ENCODE measurements at regions not wholly inside any gene's neighbourhood (a gene's known extent, or its start where the extent isn't known, plus 50 kb on each side); places are given as distances from the start of the nearest gene placed in this dataset.

GRCh38 chr9:80811656-80812055 lies 877.7 kb downstream of the TLE1 start:
- no peak for TF ChIP-seq CTCF (IDR thresholded peaks at IDR 0.05)
- TF ChIP-seq POLR2A (IDR thresholded peaks at IDR 0.05) = no peak
- no peak for TF ChIP-seq EP300 (IDR thresholded peaks at IDR 0.05)
- H3K27me3 ChIP-seq = no peaks in the 10 kb centered on the region
- H3K4me3 ChIP-seq = no peak overlapping the region
- H3K36me3 ChIP-seq = no peaks in the 10 kb centered on the region
- WGBS, 3 donors = 42 to 51% (median 47%) methylated on average over 2 of the region's 2 CpGs
- intact Hi-C loops (cut with DNase I) = no loop called here
- DNase-seq = no peak
- H3K4me1 ChIP-seq (ENCODE audit: insufficient read depth) = no peaks in the 10 kb centered on the region
- no peaks in the 10 kb centered on the region for H3K9me3 ChIP-seq
- no peak overlapping the region for H3K27ac ChIP-seq

- TF ChIP-seq EP300 (IDR thresholded peaks at IDR 0.05) (no peak), CTCF (IDR thresholded peaks at IDR 0.05) (no peak), POLR2A (IDR thresholded peaks at IDR 0.05) (no peak)
- intact Hi-C loops (cut with DNase I) = no loop called here
- Histone ChIP-seq H3K4me1 (ENCODE audit: insufficient read depth) (no peaks in the 10 kb centered on the region), H3K27me3 (no peaks in the 10 kb centered on the region), H3K36me3 (no peaks in the 10 kb centered on the region), H3K27ac (no peak overlapping the region), H3K9me3 (no peaks in the 10 kb centered on the region), H3K4me3 (no peak overlapping the region)
- no peak for DNase-seq
Measured at GRCh38 chr9:80811003-80811402, 878.3 kb downstream of the TLE1 start.

GRCh38 chr9:80806671-80807070 lies 882.7 kb downstream of the TLE1 start:
- no peak overlapping the region for H3K27ac ChIP-seq
- intact Hi-C loops (cut with DNase I) = no loop called here
- no peaks in the 10 kb centered on the region for H3K27me3 ChIP-seq
- no peak for TF ChIP-seq CTCF (IDR thresholded peaks at IDR 0.05)
- no peak for TF ChIP-seq POLR2A (IDR thresholded peaks at IDR 0.05)
- no peak for TF ChIP-seq EP300 (IDR thresholded peaks at IDR 0.05)
- H3K4me1 ChIP-seq (ENCODE audit: insufficient read depth) = no peaks in the 10 kb centered on the region
- H3K4me3 ChIP-seq = no peak overlapping the region
- no peaks in the 10 kb centered on the region for H3K9me3 ChIP-seq
- DNase-seq = no peak
- H3K36me3 ChIP-seq = no peaks in the 10 kb centered on the region

- Histone ChIP-seq H3K4me1 (ENCODE audit: insufficient read depth) (no peaks in the 10 kb centered on the region), H3K27me3 (no peaks in the 10 kb centered on the region), H3K9me3 (no peaks in the 10 kb centered on the region), H3K27ac (no peak overlapping the region), H3K4me3 (no peak overlapping the region), H3K36me3 (no peaks in the 10 kb centered on the region)
- intact Hi-C loops (cut with DNase I) = no loop called here
- no peak for DNase-seq
- no peak for TF ChIP-seq EP300 (IDR thresholded peaks at IDR 0.05)
- no peak for TF ChIP-seq CTCF (IDR thresholded peaks at IDR 0.05)
- TF ChIP-seq POLR2A (IDR thresholded peaks at IDR 0.05) = no peak
Measured at GRCh38 chr9:80804873-80805272, 884.5 kb downstream of the TLE1 start.
